ENCODE measurements at regions not wholly inside any gene's neighbourhood (a gene's known extent, or its start where the extent isn't known, plus 50 kb on each side); places are given as distances from the start of the nearest gene placed in this dataset.

DNA sequence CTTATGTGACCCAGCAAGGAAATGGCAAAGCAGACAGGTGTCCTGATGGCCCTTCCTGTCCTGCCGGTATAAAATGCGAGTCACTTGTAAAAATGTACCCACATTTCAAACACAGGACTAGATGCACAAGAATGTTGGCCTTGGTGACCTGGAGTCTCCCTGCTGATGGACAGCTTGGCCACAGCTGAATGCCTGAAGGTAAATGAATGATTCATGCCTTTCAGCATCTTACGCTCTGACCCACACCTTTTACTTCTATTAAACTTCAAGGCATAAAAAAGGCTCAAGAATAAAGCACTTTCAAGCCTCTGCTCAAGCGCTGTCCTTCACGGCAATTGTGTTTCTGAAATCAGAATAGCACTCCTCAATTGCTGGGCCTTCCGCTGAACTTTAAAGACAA, 228.0 kb upstream of the SLCO3A1 start:
- Histone ChIP-seq H3K36me3 (ENCODE audit: control insufficient read depth in 1 of 2, insufficient read depth in 2 of 2, low read length in 2 of 2) (no peaks in the 10 kb centered on the region), H3K27me3 (ENCODE audit: insufficient read depth, low read length) (0 out of 2 replicates have a peak, but pooled peaks cover 3% of the 10 kb centered on the region), H4K20me1 (ENCODE audit: insufficient read depth) (no peaks in the 10 kb centered on the region), H3K4me3 (replicated peaks in 1 of 2; ENCODE audit: low read depth in 1 of 2, low read length in 2 of 2) (no peak overlapping the region), H3K4me1 (ENCODE audit: control insufficient read depth in 1 of 2, insufficient read depth in 2 of 2, low read length in 2 of 2) (no peaks in the 10 kb centered on the region), H3K9ac (ENCODE audit: low read length) (no peak overlapping the region), H3K9me3 (ENCODE audit: control insufficient read depth in 1 of 2, insufficient read depth in 1 of 2, low read depth in 1 of 2, low read length in 2 of 2) (no peaks in the 10 kb centered on the region), H3K79me2 (ENCODE audit: insufficient read depth, low read length) (no peaks in the 10 kb centered on the region), H2AFZ (ENCODE audit: low read depth, low read length, poor library complexity, severe bottlenecking) (no peak overlapping the region), H3K27ac (ENCODE audit: low read depth, low read length) (no peak overlapping the region), H3K9me2 (ENCODE audit: insufficient read depth) (no peaks in the 10 kb centered on the region), H3K4me2 (ENCODE audit: low read length) (no peak overlapping the region)
- TF ChIP-seq CBX3 (IDR thresholded peaks at IDR 0.05; ENCODE audit: low read depth) (no peak), EZH2phosphoT487 (IDR thresholded peaks at IDR 0.05; ENCODE audit: borderline replicate concordance) (no peak), POLR2AphosphoS5 (IDR thresholded peaks at IDR 0.05; ENCODE audit: low read depth, low read length) (no peak), CEBPB (IDR thresholded peaks at IDR 0.05; ENCODE audit: low read depth) (no peak), SRF (IDR thresholded peaks at IDR 0.05; ENCODE audit: low read depth) (no peak), EZH2 (IDR thresholded peaks at IDR 0.05) (no peak), EGR1 (IDR thresholded peaks at IDR 0.05; ENCODE audit: low read depth) (no peak), YY1 (IDR thresholded peaks at IDR 0.05; ENCODE audit: extremely low read depth, insufficient replicate concordance, low read depth, low read length) (no peak), SIN3A (IDR thresholded peaks at IDR 0.05; ENCODE audit: low read depth) (no peak), RAD21 (IDR thresholded peaks at IDR 0.05; ENCODE audit: low read depth) (no peak), ZNF274 (IDR thresholded peaks at IDR 0.05; ENCODE audit: low read depth, low read length) (no peak)
- TF ChIP-seq, protein P1, sequence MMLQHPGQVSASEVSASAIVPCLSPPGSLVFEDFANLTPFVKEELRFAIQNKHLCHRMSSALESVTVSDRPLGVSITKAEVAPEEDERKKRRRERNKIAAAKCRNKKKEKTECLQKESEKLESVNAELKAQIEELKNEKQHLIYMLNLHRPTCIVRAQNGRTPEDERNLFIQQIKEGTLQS (IDR thresholded peaks at IDR 0.05), result no peak
- TF ChIP-seq, protein P2, sequence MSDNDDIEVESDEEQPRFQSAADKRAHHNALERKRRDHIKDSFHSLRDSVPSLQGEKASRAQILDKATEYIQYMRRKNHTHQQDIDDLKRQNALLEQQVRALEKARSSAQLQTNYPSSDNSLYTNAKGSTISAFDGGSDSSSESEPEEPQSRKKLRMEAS (IDR thresholded peaks at IDR 0.05), result no peak
- TF ChIP-seq, protein P3, sequence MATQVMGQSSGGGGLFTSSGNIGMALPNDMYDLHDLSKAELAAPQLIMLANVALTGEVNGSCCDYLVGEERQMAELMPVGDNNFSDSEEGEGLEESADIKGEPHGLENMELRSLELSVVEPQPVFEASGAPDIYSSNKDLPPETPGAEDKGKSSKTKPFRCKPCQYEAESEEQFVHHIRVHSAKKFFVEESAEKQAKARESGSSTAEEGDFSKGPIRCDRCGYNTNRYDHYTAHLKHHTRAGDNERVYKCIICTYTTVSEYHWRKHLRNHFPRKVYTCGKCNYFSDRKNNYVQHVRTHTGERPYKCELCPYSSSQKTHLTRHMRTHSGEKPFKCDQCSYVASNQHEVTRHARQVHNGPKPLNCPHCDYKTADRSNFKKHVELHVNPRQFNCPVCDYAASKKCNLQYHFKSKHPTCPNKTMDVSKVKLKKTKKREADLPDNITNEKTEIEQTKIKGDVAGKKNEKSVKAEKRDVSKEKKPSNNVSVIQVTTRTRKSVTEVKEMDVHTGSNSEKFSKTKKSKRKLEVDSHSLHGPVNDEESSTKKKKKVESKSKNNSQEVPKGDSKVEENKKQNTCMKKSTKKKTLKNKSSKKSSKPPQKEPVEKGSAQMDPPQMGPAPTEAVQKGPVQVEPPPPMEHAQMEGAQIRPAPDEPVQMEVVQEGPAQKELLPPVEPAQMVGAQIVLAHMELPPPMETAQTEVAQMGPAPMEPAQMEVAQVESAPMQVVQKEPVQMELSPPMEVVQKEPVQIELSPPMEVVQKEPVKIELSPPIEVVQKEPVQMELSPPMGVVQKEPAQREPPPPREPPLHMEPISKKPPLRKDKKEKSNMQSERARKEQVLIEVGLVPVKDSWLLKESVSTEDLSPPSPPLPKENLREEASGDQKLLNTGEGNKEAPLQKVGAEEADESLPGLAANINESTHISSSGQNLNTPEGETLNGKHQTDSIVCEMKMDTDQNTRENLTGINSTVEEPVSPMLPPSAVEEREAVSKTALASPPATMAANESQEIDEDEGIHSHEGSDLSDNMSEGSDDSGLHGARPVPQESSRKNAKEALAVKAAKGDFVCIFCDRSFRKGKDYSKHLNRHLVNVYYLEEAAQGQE (IDR thresholded peaks at IDR 0.05; ENCODE audit: low read depth), result no peak
- ATAC-seq (no peak), DNase-seq (ENCODE audit: low read depth, low spot score) (no peak)
- intact Hi-C loops (cut with micrococcal nuclease), result no loop called here
- POLR2A ChIA-PET, result no interaction called here
- RAD21 ChIA-PET (ENCODE audit: low non-redundant PET in 1 of 2, low total read pairs in 2 of 2, uncharacterized antibody in 2 of 2, unreplicated experiment in 2 of 2), result no interaction called here
- BruUV-seq (replicated peaks), result no TSS peak
- CTCF ChIA-PET, result no interaction called here

Data from HCT116 (cell line).